NCI-H69 (cell line): ENCODE measurements at regions not wholly inside any gene's neighbourhood (a gene's known extent, or its start where the extent isn't known, plus 50 kb on each side); places are given as distances from the start of the nearest gene placed in this dataset.
"Not testable (repeated sequence)": the region's sequence is repeated elsewhere in the genome, so short reads cannot be mapped to it uniquely, and the experiment has no call there.

ENCODE experiments used
- DNase-seq: peaks from one replicate; lab custom pipeline; 2025; lab: John Stamatoyannopoulos, UW

DNA sequence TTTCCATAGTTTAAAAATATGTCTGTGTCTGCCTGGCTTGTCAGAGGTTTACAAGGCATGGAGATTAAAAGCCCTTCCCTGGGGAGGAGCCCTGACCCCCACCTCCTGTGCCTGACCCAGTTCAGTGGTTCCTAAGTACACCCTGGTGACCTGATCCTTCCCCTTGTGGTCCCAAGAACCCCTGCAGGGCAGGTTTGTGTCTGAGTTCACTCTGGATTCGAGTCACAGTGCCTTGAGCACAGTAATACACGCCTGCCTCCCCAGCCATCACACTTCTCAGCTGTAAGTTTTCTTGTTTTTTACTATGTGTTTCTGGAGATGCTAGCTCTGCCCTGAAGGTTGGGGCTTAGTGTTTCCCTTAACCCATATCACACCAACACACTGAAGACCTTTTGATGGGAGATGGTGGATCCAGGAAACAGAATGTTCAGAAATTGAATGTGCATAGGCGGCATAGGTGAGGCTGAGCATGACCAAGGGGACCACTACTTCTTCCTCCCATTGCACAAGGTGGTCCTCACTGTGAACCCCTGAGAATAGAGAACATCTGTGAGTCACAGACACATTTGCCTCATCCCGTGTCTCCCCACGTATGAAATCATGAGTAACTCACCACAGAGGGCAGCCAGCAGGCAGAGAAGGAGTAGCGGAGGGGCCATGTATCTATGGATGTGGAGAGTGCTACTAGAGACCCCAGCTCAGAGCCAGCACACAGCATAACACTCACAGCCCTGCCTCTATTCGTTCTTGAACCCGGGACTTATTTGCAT, 962.9 kb downstream of the TMEM121 start:
- no peak for DNase-seq

GRCh38 chr14:106490442-106490841, 964.1 kb downstream of the TMEM121 start:
- no peak for DNase-seq

DNA sequence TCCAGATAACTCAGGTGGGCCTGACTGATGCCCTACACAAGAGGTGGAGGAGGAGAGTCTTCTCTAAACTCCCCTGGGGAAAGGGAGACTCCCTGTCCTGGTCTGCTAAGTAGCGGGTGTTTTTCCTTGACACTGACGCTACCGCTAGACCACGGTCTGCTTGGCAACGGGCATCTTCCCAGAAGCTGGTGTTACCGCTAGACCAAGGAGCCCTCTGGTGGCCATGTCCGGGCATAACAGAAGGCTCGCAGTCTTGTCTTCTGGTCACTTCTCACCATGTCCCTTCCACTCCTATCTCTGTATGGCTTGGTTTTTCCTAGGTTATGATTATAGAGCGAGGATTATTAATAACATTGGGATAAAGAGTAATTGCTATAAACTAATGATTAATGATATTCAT, 965.5 kb downstream of the TMEM121 start:
- DNase-seq, result peak; percentile 7

- no peak for DNase-seq
These were observed 967.8 kb downstream of the TMEM121 start for GRCh38 chr14:106493962-106494823.

DNA sequence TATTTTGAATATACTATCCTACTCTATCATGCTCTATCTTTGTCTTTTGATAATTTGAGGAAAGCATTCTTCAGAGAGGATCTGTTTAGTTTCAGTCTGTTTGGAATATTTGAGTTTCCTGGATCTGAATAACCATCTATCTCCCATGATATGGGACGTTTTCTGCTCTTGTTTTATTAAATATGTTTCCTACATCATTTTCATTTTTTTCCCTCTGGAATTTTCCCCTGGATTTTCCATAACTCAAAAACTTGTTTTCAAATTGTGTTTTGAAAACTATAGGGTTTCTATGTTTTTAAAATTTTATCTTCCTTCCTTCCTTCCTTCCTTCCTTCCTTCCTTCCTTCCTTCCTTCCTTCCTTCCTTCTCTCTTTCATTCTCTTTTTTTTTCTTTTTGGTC, 974.2 kb downstream of the TMEM121 start:
- no peak for DNase-seq

DNA sequence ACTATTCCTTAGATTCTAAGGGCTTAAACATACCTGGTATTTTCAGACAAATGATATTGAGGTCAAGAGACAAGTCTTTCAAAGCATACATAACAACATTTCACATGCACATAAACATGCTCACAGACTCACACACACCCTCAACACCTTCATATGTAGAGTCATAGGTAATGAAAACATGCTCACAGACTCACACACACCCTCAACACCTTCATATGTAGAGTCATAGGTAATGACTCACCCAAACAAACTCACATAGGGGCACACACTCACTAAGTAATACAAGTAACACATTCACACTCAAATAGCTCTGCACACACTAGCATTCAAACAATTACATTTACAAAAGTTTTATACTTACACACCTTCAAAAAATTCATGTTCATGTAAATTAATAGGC, 975.5 kb downstream of the TMEM121 start:
- DNase-seq, result no peak

DNA sequence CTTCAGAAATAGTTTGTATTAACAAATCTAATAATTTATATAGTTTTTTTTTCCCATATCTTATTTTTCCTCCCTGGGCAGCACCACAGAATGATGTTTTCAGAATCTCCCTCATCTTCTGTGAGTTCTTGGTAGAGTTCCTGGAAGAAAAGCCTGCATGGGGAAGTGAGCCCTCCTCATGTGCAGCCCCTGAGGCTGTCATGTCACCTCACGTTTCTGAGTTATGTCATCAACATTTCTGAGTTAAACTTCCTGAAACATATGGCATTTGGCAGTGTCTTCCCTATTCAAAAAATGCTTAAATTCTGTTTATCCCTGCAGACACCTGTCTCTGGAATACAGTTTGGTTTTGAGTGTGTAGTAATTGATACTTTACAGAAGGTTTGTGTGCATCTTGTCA, 979.0 kb downstream of the TMEM121 start:
- DNase-seq, result no peak

DNA sequence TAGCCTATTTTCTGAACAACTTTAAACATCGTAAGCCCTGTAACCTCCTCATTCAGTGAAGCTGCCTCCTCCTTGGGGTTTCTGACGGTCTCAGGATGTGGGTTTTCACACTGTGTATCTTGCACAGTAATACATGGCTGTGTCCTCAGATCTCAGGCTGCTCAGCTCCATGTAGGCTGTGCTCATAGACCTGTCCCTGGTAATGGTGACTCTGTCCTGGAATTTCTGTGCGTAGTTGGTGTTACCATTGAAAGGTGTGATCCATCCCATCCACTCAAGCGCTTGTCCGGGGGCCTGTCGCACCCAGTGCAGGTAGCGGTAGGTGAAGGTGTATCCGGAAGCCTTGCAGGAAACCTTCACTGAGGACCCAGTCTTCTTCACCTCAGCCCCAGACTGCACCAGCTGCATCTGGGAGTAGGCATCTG, 980.5 kb downstream of the TMEM121 start:
- no peak for DNase-seq

DNA sequence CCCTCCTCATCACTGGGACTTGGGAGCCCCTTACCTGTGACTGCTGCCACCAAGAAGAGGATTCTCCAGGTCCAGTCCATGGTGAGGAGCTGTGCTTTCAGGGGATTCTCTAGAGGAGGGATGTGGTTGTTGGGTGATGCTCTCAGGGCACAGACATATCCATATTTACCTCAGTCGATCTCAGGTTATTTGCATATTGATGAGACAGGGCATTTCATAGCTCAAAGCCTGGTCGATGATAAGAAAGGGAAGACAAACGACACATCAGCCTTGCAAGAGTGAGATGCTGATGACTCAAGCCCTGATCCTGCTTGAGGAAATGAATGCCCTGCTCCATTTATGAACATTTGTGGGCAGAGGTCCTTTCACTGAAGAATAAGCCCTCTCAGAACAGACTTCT, 981.0 kb downstream of the TMEM121 start:
- no peak for DNase-seq

DNA sequence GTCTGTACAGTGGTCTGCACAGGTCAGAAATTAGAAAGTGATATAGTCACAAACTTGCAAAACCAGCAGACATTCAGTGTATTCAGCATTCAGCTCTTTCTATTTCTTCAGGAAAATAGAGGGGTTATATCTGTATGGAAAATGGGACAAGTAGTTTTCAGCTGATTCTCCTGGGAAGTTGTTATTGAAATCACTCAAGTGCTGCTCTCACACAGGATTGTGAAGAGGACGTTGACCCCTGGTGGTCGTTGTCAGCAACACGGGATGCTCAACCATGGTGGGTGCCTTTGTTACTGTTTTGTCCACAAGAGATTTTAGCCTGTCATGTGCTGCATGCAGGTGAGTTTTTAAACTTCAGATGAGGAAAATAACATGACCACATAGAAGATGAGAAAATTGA, 981.8 kb downstream of the TMEM121 start:
- no peak for DNase-seq

GRCh38 chr14:106509176-106509575, 982.8 kb downstream of the TMEM121 start:
- DNase-seq, result no peak

DNA sequence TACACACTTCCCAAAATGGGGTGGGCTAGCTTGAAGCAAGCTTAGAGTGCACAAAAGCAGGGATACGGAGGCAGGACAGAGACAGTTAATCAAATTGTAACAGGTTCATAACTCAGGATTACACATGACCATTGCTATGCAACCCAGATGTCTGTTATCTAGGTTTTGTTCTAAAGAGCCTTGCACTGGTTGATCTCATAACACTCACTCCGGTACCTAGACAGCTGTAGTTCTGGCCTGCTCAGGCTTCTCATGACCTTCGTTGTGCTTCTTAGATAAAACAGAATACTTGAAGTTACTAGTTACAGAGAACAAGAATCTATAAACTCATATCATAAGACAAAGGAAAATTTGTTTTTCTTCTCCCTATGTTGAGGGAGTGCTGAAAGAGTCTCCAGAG, 983.4 kb downstream of the TMEM121 start:
- no peak for DNase-seq

DNA sequence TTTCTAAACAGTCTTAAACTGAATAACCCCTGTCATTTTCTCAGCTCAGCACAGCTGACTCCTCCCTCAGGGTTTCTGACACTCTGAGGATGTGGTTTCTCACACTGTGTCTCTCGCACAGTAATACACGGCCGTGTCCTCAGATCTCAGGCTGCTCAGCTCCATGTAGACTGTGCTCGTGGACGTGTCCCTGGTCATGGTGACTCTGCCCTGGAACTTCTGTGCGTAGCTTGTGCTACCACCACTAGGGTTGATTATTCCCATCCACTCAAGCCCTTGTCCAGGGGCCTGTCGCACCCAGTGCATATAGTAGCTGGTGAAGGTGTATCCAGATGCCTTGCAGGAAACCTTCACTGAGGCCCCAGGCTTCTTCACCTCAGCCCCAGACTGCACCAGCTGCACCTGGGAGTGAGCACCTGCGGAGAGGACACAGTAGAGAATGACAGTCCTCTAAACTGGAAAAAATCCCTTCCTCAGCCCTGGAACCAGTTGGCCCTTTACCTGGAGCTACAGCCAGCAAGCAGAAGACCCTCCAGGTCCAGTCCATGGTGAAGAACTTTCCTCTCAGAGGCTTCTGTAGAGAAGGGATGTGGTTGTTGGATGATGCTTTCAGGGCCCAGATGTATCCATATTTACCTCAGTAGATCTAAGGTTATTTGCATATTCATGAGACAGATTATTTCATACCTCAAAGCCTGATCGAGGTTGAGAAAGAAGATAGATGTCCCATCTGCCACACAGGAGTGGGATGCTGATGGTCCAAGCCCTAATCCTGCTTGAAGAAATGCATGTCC, 984.8 kb downstream of the TMEM121 start:
- no peak for DNase-seq

DNA sequence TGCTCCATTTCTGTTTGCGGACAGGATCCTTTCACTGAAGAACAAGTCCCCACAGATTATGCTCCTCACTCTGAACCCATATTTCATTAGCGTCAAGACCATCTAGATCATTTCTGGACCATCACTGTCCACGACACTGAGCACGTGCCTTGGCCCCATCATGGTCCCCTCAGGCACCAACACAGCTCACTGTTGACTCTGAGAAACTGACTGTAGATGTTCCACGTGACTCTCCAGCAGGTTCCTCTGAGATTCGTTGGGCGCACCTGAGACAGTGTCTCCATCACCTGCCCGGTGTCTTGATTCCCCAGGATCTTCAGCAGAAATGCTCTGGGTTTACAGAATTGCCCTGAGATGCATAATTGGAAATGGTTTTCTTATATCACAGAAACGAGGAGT, 985.4 kb downstream of the TMEM121 start:
- no peak for DNase-seq

- DNase-seq, result no peak
These were observed 986.9 kb downstream of the TMEM121 start for GRCh38 chr14:106513302-106513701.

- peak; percentile 45 for DNase-seq
These were observed 991.9 kb downstream of the TMEM121 start for GRCh38 chr14:106518054-106518943.

- DNase-seq, result not testable (repeated sequence)
These were observed 995.7 kb downstream of the TMEM121 start for GRCh38 chr14:106522118-106522517.

DNA sequence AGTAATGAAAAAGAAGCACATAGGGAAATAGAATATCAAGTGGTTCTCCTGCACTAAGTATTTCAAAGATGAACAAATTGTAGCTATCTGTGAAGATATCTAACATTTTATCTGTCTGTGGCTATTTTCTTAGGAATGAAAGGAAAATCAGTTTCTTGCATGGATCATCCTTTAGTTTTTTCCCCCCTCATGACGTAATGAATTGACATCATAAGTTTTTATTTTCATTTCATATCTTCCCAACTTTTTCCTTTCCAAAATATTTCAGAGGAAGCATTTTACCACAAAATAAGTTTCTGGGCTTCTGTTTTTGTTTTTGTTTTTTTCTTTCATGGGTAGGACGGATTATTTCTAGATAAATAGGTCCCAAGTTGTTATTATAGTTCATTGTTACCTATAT, 996.6 kb downstream of the TMEM121 start:
- DNase-seq, result no peak

GRCh38 chr14:106528717-106529116, 1002.3 kb downstream of the TMEM121 start:
- DNase-seq, result no peak

GRCh38 chr14:106530031-106530422, 1003.6 kb downstream of the TMEM121 start:
- no peak for DNase-seq

DNA sequence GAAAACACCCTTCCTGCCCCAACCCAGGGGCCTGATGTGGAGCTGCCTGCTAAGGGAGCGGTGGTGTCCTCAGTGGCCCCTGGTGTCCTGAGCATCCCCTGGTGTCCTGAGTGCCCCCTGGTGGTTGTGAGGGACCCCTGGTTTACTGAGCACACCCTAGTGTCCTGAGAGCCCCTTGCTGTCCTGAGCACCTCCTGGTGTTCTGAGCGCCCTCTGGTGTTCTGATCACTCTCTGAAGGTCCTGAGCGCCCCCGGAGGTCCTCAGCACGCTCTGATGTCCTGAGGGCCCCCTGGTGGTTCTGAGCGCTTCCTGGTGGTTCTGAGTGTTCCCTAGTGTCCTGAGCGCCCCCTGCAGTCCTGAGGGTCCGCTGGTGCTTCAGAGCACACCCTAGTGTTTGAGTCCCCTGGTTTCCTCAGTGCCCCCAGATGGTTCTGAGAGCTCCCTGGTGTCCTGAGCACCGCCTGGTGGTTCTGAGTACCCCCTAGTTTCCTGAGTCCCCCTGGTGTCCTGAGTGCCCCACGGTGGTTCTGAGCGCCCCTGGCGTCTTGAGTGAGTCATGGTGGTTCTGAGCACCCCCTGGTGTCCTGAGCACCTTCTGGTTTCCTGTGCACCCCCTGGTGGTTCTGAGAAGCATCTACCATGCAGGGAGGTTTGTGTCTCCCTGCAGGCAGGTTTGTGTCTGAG, 1004.2 kb downstream of the TMEM121 start:
- DNase-seq, result peak; percentile 5
